ENCODE measurements at regions not wholly inside any gene's neighbourhood (a gene's known extent, or its start where the extent isn't known, plus 50 kb on each side); places are given as distances from the start of the nearest gene placed in this dataset.

DNA sequence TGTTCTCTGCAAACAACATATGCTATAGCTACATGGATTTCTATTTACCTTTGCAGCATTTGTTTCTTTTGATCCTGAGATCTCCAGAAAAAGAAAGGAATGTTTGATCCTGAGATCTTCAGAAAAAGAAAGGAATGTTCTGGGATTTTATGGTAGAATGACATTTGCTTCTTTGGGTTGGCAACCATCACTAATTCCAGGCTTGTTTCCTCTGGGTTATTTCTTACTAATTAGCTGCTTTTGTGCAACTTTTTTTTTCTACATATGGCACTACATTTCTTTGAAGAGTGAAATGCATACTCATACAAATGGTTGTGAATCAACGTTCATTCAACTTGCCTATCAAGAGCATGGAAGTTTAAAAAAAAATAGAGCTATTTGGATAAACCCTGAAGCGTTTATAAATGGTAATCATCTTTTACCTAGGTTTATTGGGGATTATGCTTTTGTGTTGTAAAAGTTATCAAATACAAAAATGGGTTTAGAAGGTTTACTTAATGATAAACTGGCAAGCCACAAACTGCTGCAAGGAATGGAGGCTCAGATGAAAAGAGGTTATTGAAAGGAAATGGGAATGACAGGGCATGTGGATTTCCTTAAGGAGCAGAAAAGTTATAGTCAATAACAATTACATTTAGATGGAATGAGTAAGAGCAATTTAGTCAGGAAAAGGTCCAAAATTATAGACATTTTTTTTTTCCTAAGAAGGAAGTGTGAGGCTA, 95.6 kb upstream of the PCDH18 start:
- intact Hi-C loops (cut with DNase I), result no loop called here
- 45% methylated on average over 2 of the region's 2 CpGs for WGBS
- Histone ChIP-seq H3K36me3 (no peaks in the 10 kb centered on the region), H3K4me3 (no peak overlapping the region), H3K4me1 (replicated peaks) (no peaks in the 10 kb centered on the region), H3K9me3 (no peaks in the 10 kb centered on the region), H3K27me3 (replicated peaks; ENCODE audit: insufficient read depth) (no peaks in the 10 kb centered on the region), H3K27ac (no peak overlapping the region)
- TF ChIP-seq POLR2AphosphoS5 (IDR thresholded peaks at IDR 0.05) (no peak), POLR2A (IDR thresholded peaks at IDR 0.05) (no peak)
- TF ChIP-seq, protein P1, sequence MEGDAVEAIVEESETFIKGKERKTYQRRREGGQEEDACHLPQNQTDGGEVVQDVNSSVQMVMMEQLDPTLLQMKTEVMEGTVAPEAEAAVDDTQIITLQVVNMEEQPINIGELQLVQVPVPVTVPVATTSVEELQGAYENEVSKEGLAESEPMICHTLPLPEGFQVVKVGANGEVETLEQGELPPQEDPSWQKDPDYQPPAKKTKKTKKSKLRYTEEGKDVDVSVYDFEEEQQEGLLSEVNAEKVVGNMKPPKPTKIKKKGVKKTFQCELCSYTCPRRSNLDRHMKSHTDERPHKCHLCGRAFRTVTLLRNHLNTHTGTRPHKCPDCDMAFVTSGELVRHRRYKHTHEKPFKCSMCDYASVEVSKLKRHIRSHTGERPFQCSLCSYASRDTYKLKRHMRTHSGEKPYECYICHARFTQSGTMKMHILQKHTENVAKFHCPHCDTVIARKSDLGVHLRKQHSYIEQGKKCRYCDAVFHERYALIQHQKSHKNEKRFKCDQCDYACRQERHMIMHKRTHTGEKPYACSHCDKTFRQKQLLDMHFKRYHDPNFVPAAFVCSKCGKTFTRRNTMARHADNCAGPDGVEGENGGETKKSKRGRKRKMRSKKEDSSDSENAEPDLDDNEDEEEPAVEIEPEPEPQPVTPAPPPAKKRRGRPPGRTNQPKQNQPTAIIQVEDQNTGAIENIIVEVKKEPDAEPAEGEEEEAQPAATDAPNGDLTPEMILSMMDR (IDR thresholded peaks at IDR 0.05), result no peak
- no peak for DNase-seq (ENCODE audit: low spot score)

DNA sequence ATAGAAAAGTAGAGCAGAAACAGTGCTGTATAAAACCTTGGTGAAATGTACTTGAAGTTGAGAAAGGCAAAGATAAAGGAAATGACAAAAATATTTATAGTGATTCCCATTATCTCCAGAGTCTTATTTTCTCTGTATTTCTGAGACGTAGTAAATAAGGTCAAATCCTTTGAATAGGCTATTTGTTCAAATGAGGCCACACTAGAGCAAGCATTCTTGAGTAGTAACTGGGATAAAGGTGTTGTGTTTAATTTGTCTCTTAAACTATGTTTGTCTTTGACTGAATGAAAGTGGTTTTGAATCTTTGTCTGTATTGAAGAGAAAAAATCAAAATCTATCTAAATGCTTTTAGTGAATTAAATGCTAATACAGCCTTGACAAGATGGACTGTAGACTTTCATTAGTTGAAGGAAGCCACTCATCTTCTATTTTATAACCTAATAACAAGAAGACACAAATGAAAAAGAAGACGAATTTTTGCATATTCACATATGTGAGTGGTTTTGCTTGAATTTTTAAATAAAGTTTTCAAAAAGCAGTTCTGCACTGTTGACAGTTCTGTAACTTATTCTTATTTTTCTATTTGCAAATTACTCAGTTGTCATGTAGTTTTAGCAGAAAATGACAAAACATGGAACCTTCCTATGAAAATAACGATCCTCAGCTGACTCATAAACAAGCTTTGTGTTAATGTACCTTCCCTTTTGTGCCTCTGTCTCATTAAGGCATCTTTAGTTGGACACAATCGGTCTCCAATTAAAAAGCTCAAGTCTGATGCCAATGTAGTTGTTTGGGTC, 94.8 kb upstream of the PCDH18 start:
- Histone ChIP-seq H3K27ac (no peak overlapping the region), H3K36me3 (no peaks in the 10 kb centered on the region), H3K4me1 (replicated peaks) (no peaks in the 10 kb centered on the region), H3K9me3 (no peaks in the 10 kb centered on the region), H3K27me3 (replicated peaks; ENCODE audit: insufficient read depth) (no peaks in the 10 kb centered on the region), H3K4me3 (no peak overlapping the region)
- TF ChIP-seq POLR2A (IDR thresholded peaks at IDR 0.05) (no peak), POLR2AphosphoS5 (IDR thresholded peaks at IDR 0.05) (no peak)
- TF ChIP-seq, protein P1 (IDR thresholded peaks at IDR 0.05), result no peak
- intact Hi-C loops (cut with DNase I), result no loop called here
- 63% methylated on average over 4 of the region's 4 CpGs for WGBS
- no peak for DNase-seq (ENCODE audit: low spot score)

DNA sequence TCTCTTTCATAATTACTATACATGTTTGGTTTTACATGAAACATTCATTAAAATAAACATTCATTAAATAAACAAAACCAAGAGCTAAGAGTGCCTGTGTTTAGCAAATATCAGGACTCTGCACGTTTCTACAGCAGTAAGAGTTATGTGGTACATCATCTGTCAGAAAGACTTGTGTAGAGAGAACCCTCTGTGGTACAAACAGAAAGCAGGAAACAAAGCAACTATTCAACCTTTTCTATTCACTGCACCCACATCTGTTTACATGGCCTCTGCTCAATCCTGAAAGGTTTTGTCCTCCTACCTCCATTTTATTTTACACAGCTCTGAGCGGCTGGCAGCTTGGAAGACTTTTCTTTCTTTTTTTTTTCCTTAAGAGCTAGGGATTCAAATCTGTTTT, 90.7 kb upstream of the PCDH18 start:
- Histone ChIP-seq H3K36me3 (no peaks in the 10 kb centered on the region), H3K27me3 (replicated peaks; ENCODE audit: insufficient read depth) (no peaks in the 10 kb centered on the region), H3K27ac (no peak overlapping the region), H3K4me3 (no peak overlapping the region), H3K4me1 (replicated peaks) (no peaks in the 10 kb centered on the region), H3K9me3 (no peaks in the 10 kb centered on the region)
- no peak for DNase-seq (ENCODE audit: low spot score)
- WGBS, result 28% methylated on average over 2 of the region's 2 CpGs
- intact Hi-C loops (cut with DNase I), result no loop called here
- TF ChIP-seq, protein P1 (IDR thresholded peaks at IDR 0.05), result no peak

DNA sequence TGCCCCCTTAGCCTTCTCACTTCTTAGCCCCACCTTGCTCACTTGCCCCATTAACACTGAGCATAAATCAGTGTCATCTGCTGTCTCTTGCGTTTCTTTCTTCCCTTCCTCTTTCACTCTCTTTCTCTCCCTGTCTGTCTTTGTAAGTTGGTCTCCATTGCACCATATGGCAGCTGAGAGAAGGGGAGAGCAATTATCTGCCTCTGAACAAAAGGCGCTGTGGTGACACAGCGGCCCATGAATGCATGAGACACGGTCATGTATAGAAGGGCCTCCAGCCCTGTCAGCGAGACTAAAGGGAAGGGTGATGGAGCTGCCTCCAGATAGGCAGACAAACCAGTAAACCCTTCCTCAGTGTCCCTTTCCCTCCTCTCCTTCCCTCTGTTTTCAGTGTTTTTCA, 88.8 kb upstream of the PCDH18 start:
- H3K27me3 ChIP-seq (replicated peaks; ENCODE audit: insufficient read depth), result no peaks in the 10 kb centered on the region
- no peak overlapping the region for H3K4me3 ChIP-seq
- no peak overlapping the region for H3K27ac ChIP-seq
- TF ChIP-seq POLR2AphosphoS5 (IDR thresholded peaks at IDR 0.05) (no peak), POLR2A (IDR thresholded peaks at IDR 0.05) (no peak)
- TF ChIP-seq, protein P1 (IDR thresholded peaks at IDR 0.05), result no peak
- intact Hi-C loops (cut with DNase I), result no loop called here
- H3K9me3 ChIP-seq, result no peaks in the 10 kb centered on the region
- WGBS, result 81% methylated on average over 5 of the region's 5 CpGs
- DNase-seq (ENCODE audit: low spot score), result no peak
- no peaks in the 10 kb centered on the region for H3K36me3 ChIP-seq
- H3K4me1 ChIP-seq (replicated peaks), result no peaks in the 10 kb centered on the region

DNA sequence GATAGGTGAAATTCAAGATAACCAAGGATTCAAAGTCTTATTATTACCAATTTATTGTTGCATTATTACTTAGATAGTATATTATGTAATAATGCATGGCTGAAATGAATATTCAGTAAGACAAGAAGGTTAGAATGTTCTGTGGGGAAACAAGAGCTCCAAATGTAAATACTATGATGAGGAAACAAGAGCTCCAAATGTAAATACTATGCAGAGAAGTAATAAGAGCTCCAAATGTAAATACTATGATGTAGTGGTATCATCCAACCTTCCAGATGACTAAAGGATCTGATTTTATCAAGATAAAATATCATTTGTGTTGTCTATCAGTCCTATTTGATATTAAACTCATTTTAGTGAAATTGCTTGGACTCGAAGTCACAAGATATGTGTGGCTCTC, 82.2 kb upstream of the PCDH18 start:
- Histone ChIP-seq H3K4me3 (no peak overlapping the region), H3K36me3 (no peaks in the 10 kb centered on the region), H3K4me1 (replicated peaks) (no peaks in the 10 kb centered on the region), H3K27ac (no peak overlapping the region), H3K27me3 (replicated peaks; ENCODE audit: insufficient read depth) (no peaks in the 10 kb centered on the region), H3K9me3 (no peaks in the 10 kb centered on the region)
- intact Hi-C loops (cut with DNase I), result no loop called here
- no peak for DNase-seq (ENCODE audit: low spot score)
- no peak for TF ChIP-seq POLR2A (IDR thresholded peaks at IDR 0.05)
- TF ChIP-seq, protein P1 (IDR thresholded peaks at IDR 0.05), result no peak
- no peak for TF ChIP-seq POLR2AphosphoS5 (IDR thresholded peaks at IDR 0.05)
- WGBS, result 77% methylated on average over 1 of the region's 1 CpG
